ENCODE measurements at regions not wholly inside any gene's neighbourhood (a gene's known extent, or its start where the extent isn't known, plus 50 kb on each side); places are given as distances from the start of the nearest gene placed in this dataset.

GRCh38 chr9:108515856-108516255, 339.9 kb downstream of the ACTL7B start:
- CTCF ChIA-PET = interaction anchor here (0.6 kb wide), 1 partner anchor 147 kb away, joined by 7 read pairs; no protein-coding TSS in a partner anchor
- no TSS peak for BruUV-seq (replicated peaks)
- no peak overlapping the region for H3K27ac Mint-ChIP-seq (ENCODE audit: unreplicated experiment)
- H3K27me3 Mint-ChIP-seq (ENCODE audit: unreplicated experiment) = no peaks in the 10 kb centered on the region
- no peaks in the 10 kb centered on the region for H3K9me3 Mint-ChIP-seq (ENCODE audit: low read depth, unreplicated experiment)
- no peak for TF ChIP-seq CTCF (IDR thresholded peaks at IDR 0.05; ENCODE audit: unreplicated experiment)
- no peak for DNase-seq
- H3K4me3 Mint-ChIP-seq (ENCODE audit: low read depth, unreplicated experiment) = no peak overlapping the region
- H3K36me3 Mint-ChIP-seq (ENCODE audit: insufficient read depth, unreplicated experiment) = no peaks in the 10 kb centered on the region
- peaks cover under 1% of the 10 kb centered on the region for H3K4me1 Mint-ChIP-seq (ENCODE audit: low read depth, unreplicated experiment)
- intact Hi-C loops (cut with micrococcal nuclease; ENCODE audit: unreplicated experiment) = no loop called here

GRCh38 chr9:108512426-108513173, 343.2 kb downstream of the ACTL7B start:
- H3K27me3 Mint-ChIP-seq (ENCODE audit: unreplicated experiment) = no peaks in the 10 kb centered on the region
- no peaks in the 10 kb centered on the region for H3K4me1 Mint-ChIP-seq (ENCODE audit: low read depth, unreplicated experiment)
- H3K9me3 Mint-ChIP-seq (ENCODE audit: low read depth, unreplicated experiment) = no peaks in the 10 kb centered on the region
- no peak for TF ChIP-seq CTCF (IDR thresholded peaks at IDR 0.05; ENCODE audit: unreplicated experiment)
- DNase-seq = no peak
- BruUV-seq (replicated peaks) = no TSS peak
- H3K27ac Mint-ChIP-seq (ENCODE audit: unreplicated experiment) = no peak overlapping the region
- CTCF ChIA-PET = no interaction called here
- intact Hi-C loops (cut with micrococcal nuclease; ENCODE audit: unreplicated experiment) = no loop called here
- H3K4me3 Mint-ChIP-seq (ENCODE audit: low read depth, unreplicated experiment) = no peak overlapping the region
- H3K36me3 Mint-ChIP-seq (ENCODE audit: insufficient read depth, unreplicated experiment) = no peaks in the 10 kb centered on the region

GRCh38 chr9:108511307-108511706, 344.5 kb downstream of the ACTL7B start:
- H3K4me3 Mint-ChIP-seq (ENCODE audit: low read depth, unreplicated experiment) = no peak overlapping the region
- DNase-seq = no peak
- no peaks in the 10 kb centered on the region for H3K36me3 Mint-ChIP-seq (ENCODE audit: insufficient read depth, unreplicated experiment)
- no peaks in the 10 kb centered on the region for H3K4me1 Mint-ChIP-seq (ENCODE audit: low read depth, unreplicated experiment)
- intact Hi-C loops (cut with micrococcal nuclease; ENCODE audit: unreplicated experiment) = no loop called here
- no peaks in the 10 kb centered on the region for H3K27me3 Mint-ChIP-seq (ENCODE audit: unreplicated experiment)
- H3K27ac Mint-ChIP-seq (ENCODE audit: unreplicated experiment) = no peak overlapping the region
- H3K9me3 Mint-ChIP-seq (ENCODE audit: low read depth, unreplicated experiment) = no peaks in the 10 kb centered on the region
- CTCF ChIA-PET = no interaction called here
- BruUV-seq (replicated peaks) = no TSS peak
- no peak for TF ChIP-seq CTCF (IDR thresholded peaks at IDR 0.05; ENCODE audit: unreplicated experiment)

GRCh38 chr9:108496846-108497245, 358.9 kb downstream of the ACTL7B start:
- TF ChIP-seq CTCF (IDR thresholded peaks at IDR 0.05; ENCODE audit: unreplicated experiment) = no peak
- Mint-ChIP-seq H3K27ac (ENCODE audit: unreplicated experiment) (no peak overlapping the region), H3K4me1 (ENCODE audit: low read depth, unreplicated experiment) (no peaks in the 10 kb centered on the region), H3K4me3 (ENCODE audit: low read depth, unreplicated experiment) (no peak overlapping the region), H3K27me3 (ENCODE audit: unreplicated experiment) (peaks cover 13% of the 10 kb centered on the region), H3K36me3 (ENCODE audit: insufficient read depth, unreplicated experiment) (no peaks in the 10 kb centered on the region), H3K9me3 (ENCODE audit: low read depth, unreplicated experiment) (peaks cover 7% of the 10 kb centered on the region)
- intact Hi-C loops (cut with micrococcal nuclease; ENCODE audit: unreplicated experiment) = no loop called here
- BruUV-seq (replicated peaks) = no TSS peak
- CTCF ChIA-PET = interaction anchor here (0.5 to 0.6 kb wide), 2 partner anchors 10 to 1090 kb away, joined by 3 read pairs; no protein-coding TSS in a partner anchor
- DNase-seq = no peak
